Fibroblast of peridontal ligament (primary cell): ENCODE measurements at regions not wholly inside any gene's neighbourhood (a gene's known extent, or its start where the extent isn't known, plus 50 kb on each side); places are given as distances from the start of the nearest gene placed in this dataset.

Source experiments
- DNase-seq: peaks from one replicate; pipeline ENCODE4 v3.0.0-alpha.2; 2010; ENCODE audit errors: extremely low read depth

DNA sequence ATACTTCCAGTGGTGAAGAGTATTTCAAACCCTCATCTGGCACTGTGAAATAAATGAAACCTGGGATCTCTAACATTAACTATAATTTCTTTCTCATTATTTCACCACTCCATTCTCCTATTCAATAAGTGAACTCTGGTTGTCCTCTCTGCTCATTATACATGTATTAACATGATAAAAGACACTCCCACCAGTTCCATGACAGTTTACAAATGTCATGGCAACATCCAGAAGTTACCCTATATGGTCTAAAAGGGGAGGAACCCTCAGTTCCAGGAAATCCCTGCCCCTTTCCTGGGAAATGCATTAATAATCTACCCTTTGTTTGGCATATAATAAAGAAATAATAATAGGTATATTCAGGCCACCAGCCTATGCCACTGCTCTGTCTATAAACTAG lies 62.7 kb upstream of the BRINP3 start:
- DNase-seq: no peak

DNA sequence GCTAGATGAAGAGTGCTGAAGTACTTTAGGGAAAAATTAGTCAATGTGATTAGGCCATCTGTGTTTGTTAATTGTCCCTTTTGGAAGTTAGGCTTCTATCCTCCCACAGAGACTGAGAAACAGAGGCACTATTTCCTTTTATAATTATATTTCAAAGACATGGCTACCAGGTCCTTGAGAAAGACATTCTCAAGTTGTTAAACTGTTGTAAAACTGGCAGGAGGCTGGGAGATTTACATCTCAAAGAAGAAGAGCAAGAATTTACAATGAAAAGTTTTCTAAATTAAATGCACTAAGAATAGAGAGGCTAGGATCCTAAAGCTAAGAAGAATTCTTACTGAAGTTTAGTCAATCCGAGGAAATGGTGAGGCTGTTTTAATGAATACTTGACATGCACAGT lies 74.0 kb upstream of the BRINP3 start:
- no peak for DNase-seq

DNA sequence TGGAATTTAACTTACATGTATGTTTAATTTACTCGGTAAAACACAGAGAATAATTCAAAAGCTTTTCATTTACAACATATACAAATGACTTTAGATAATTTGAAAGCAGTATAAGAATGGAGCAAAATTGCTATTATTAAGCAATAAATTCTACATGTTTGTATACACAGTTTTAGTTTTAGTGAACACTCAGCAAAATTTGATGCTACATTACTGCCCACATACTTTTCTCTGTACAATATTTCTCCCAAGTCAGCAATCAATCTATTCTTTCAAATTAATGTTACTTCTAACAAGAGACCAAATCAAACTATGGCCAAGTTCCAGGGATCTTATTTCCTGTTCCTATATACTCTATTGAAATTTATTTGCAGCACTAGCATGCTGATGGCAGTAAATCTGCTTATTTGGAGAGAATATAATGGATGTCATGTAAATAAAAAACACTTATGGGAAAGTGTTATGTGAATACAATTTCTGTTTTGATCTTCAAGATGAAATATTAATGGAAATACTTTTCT lies 82.6 kb upstream of the BRINP3 start:
- DNase-seq: no peak

DNA sequence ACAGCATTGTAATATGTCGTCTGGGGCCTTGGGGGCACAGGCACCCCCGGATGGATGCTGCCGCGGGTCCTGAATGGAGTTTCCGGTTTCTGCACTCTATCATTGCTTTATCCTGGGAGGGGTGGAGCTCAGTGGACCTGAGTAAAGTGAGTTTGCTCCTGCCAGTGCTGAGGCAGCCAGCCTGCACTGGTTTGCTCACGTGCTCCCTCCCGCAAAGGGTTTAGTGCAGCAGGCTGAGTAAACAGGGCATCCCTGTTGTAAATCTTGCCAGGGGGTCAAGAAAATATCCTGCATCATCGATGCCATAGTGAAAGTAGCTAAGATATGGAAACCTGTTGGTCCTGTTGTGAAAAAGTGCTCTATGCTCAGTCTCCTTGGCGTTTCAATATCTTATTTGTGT lies 85.6 kb upstream of the BRINP3 start:
- no peak for DNase-seq

DNA sequence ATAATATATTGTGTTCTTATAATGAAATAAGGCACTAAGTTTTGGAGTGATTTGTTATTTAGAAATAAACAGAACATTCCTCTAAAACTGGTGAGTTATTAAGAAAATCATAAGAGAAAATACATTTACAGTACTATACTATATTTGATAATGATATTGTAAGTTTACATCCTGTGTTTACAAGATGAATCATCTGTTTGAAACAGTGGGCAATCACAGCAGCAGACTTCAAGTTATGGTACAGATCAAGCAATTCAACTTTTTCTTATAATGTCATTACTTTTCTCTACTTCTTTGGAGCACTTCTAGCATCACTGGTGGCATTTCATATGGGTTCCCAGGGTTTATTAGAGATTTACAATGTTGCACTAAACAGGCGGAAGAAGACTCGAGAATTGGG lies 86.5 kb upstream of the BRINP3 start:
- DNase-seq: no peak

DNA sequence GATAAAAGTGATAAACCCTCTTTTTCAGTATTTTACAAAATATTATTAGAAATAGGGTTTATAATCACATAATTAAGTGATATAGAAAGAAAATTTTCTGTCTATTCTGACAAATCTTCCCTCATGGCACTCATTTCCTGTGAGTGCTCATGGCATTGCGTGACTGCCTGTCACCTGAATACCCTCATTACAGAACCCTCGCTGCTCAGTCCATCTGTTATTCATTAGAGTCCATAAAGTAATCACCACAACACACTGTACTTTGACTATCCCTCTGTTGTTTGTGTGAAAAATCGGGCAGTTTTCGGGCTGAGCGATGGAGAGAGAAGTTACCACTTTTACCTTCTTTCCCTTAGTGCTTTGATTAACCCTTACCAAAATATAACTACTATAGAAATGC lies 100.4 kb upstream of the BRINP3 start:
- DNase-seq: peak; percentile 46

DNA sequence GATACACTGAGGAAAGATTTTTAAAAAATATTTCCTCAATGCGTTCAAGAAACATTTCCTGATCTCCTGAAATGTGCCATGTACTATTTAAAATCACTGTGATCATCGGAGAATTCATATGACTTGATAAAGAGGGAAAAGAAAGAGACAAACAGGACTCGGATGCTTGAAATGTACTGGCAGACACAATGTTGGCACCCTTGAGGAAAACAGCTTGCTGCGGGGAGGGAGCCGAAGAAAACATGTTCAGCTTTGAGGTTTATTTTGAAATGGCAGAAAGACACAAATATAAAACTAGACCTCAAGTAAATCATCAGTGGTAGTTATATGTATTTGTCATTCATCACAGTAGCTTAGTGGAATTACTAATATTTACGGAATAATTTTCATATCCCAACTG lies 100.9 kb upstream of the BRINP3 start:
- DNase-seq: peak; percentile 8

DNA sequence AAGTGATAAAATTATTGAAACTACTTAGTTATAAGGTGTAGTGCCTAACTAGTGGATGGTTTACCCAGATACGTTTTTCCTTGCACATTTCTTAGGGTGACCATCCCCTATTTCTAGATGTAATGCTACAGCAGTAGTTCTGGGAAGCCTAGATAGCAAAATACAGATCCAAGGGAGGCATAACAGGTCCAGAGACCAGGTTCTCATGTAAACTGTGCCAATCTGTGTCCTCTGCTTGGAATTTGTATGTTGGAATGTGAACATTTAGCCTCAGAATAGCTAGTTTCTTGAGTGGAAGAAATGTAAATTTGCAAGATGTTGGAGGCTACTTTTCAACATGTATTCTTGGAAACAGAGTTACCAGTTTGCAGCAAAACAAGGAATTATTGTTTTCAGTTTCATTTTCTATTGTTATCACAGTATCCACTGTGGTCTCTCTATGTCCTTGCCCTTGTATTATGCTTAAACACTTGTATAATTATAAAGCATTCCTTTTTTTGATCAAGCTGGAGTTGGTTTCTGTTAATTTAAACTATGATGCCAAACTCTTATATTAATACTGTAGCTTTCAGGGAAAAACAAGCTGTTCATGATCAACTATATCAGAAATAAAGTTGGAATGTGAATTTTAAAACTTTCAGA lies 102.0 kb upstream of the BRINP3 start:
- DNase-seq: peak; percentile 32

DNA sequence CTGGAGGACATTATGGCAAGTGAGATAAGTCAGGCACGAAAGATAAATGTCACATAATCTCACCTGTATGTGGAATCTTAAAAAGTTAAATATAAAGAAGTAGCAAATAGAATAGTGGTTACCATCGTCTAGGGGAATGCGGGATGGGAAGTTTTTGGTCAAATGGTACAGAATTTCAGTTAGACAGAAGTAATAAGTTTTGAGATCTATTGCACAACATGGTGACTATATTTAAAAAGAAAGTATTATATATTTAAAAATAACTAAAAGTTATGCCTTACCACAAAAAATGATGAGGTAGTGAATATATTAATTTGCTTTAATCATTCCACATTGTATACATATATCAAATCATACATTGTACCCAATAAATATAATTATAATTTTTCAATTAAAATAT lies 106.2 kb upstream of the BRINP3 start:
- no peak for DNase-seq

DNA sequence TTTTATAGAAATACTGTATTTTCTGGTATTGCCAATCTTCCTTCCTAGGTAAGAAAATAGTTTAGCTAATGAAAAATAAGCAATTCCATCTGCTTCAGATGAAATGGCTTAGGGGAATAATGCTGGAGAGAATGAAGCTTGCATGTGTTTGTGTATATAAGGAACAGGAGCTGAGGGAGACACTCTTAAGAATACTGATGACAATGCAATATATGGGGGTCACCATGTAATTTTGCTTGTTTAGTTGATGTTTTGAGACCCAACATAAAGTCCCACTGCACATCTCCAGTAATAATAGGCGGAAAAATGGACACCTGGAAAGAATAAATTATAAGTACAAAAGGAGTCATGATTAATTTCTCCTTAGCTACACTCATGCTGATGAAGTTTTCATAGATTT lies 110.8 kb upstream of the BRINP3 start:
- DNase-seq: no peak

DNA sequence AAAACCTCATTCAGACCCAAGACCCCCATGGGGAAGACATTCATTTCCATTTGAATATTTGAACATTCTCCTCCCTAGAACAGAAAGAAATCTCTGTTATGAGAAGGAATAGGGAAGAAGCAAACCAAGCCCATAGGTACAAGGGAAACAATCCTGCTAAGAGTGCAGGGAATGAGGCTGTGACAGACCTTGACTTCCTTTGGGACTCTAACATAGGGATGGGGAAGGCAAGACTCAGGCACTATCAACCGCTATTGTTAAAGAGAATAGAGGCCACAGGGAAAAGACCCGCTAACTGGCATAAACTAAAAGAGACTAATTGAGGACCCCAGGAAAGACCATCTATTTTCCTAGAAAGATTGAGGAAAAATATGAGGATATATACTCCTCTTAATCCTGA lies 117.8 kb upstream of the BRINP3 start:
- no peak for DNase-seq

DNA sequence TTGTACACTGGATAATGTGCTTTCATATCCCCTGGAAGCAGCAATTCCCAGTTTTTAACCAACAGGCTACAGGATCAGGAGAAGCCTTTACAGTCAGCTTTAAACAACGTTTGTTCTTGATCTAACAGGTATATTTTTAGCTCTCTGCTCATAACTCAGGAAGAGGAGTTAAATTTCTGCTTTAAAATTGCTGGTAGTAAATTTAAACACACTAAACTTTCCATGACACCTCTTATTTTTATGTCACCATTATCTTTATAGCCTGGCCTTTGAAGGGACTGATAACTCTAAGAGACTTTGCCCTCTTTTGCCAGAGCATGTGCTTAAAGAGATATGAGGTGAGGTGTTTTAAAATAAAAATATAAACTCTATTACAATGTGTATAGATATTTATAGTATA lies 119.6 kb upstream of the BRINP3 start:
- DNase-seq: no peak

DNA sequence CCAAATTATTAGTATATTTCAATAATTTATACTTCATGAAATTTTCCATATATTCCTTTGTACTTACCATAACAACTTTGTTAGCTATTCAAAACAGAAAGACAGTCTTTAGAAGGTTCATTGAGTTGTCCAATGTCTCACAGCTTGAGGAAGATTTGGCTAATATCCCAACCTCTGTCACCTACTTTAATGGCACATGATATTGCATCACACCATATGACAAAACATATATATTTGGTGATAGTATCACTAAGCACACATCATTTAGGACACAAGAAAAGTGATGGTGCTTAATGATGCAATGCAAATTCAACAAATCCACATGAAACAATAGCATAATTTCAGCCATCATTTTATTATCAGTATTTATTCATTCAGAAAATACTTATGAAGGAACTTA lies 122.0 kb upstream of the BRINP3 start:
- no peak for DNase-seq

DNA sequence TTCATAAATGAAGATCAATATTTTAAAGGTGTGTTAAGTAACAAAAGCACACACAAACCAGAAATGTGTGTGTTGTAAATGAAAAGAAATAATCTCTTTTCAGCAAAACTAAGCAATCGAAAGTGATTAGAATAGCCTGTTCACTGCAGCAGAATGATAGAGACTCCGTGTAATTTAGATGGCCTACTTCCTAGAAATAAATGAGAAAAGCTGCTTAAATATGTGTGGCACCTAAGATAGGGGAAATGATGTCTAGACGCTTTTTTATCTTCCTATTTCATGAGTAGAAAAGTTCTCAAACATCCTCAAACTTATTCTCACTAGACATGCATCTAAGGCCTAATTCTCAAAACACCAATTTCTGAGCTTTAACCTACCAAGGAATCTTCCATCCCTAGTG lies 124.7 kb upstream of the BRINP3 start:
- DNase-seq: no peak

DNA sequence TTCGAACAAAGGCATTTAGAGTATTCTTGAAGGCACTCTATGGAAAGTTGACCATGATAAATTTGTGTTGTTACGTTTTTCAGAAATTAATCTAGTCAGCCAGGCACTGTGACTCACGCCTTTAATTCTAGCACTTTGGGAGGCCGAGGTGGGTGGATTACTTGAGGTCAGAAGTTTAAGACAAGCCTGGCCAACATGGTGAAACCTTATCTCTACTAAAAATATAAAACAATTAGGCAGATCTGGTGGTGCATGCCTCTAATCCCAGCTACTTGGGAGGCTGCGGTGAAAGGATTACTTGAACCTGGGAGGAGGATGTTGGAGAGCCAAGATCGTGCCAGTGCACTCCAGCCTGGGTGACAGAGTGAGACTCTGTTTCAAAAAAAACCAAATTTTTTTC lies 130.6 kb upstream of the BRINP3 start:
- DNase-seq: no peak

DNA sequence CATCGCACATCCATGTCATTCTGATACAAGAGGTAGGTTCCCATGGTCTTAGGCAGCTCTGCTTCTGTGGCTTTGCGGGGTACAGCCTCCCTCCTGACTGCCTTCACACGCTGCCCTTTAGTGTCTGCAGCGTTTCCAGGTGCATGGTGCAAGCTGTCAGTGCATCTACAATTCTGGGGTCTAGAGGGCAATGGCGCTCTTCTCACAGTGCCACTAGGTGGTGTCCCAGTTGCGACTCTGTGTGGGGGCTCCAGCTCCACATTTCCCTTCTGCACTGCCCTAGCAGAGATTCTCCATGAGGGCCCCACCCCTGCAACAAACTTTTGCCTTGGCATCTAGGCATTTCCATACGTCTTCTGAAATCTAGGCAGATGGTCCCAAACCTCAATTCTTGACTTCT lies 138.2 kb upstream of the BRINP3 start:
- no peak for DNase-seq

DNA sequence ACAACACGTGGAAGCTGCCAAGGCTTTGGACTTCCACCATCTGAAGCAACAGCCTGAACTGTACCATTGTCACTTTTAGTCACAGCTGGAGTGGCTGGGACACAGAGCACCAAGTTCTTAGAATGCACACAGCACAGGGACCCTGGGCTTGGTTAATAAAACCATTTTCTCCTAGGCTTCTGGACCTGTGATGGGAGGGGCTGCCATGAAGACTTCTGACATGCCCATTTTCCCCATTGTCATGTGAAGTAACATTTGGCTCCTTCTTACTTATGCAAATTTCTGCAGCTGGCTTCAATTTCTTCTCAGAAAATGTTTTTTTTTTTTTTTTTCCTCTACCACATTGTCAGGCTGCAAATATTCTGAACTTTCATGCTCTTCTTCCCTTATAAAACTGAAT lies 138.6 kb upstream of the BRINP3 start:
- peak; percentile 19 for DNase-seq

DNA sequence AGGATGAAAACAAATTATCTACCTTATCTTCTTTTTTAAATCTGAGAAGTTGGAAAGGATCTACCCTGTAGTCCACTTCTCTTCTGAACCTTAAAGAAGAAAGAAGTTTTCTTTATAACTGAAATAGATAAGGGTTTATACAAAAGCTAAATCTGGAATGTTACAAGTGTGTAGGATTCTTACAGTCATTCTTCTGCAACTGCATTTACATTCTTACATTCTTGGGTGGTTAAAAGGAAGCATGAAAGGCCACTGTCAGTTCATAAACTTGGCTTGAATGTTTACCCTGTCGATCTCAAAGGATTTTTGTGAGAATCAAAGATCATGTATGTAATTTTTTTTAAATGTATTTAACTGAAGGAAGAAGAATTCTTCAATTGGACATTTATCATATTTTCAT lies 142.1 kb upstream of the BRINP3 start:
- peak; percentile 25 for DNase-seq

DNA sequence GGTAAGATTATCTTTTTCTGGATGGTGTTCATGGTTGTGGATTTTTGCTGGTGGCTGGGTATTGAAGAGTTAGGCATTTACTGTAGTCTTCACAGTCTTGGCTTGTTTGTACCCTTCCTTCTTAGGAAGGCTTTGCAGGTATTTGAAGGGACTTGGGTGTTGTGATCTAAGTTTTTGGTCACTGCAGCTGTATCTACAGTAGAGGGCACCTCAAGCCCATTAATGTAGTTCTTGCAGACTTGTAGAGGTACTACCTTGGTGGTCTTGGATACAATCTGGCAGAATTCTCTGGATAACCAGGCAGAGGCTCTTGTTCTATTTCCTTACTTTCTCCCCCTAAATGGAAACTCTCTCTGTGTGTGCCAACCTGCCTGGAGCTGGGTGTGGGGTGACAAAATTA lies 155.8 kb upstream of the BRINP3 start:
- peak; percentile 8 for DNase-seq

DNA sequence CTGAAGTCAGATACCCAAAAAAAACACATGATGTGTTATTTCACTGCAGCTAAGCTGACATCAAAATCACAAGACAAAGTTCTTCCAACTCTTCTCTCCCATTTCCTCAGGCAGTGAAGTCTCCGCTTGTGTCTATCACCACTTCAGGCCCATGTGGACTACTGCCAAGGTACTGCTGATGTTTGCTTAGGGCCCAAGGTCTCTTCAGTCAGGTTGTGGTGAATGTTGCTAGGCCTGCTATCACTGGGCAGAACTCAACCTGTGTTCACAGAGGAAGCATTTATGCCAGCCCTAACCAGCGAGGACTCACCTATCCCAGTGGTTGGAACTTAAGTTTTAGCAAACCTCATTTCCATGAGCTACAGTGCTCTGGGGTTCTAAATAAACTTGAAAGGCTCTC lies 156.5 kb upstream of the BRINP3 start:
- DNase-seq: no peak

DNA sequence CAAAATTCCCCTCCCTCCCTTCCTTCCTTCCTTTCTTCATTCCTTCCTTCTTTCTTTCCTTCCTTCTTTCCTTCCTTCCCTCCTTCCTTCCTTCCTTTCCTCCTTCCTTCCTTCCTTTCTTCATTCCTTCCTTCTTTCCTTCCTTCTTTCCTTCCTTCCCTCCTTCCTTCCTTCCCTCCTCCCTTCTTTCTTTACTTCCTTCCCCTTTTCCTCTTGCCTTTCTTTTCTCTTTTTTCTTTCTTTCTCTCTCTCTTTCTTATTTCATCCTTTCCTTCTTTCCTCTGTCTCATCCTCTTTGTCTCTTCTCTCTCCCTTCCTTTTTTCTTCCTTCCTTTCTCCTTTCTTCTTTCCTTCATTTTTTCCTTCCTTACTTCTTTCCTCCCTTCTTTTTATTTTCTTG lies 171.9 kb upstream of the BRINP3 start:
- DNase-seq: no peak

DNA sequence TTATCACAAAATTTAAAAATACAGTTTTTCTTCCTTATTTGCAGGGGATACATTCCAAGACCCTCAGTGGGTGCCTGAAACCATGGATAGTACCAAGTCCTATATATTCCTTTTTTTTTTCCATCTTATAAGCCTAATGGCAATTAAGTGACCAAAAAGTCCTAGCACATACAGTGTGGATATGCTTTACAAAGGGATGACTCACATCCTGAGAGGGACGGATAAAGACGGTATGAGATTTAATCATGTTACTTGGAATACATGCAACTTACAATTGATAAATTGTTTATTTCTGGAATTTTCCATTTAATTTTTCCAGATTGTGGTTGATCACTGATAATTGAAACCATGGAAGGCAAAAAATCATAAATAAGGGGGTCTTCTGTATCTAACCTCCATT lies 181.2 kb upstream of the BRINP3 start:
- no peak for DNase-seq

DNA sequence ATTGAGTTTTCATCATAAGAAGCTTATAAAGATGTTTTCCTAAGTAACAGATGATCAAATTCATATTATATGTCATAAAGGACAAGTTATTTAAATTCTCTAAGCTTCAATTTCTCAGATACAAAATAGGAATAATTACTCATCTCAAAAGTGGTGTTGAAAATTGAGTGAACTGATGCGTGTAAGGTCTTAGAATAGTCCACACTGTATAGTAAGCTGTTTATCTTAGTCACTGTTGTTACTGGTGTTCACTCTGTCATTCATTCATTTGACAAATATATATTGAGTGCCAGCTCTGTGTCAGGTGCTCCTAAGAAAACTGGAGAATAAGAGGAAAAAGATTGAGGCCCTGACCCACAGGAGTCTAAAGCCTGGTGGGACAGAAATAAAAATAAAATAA lies 186.3 kb upstream of the BRINP3 start:
- no peak for DNase-seq

DNA sequence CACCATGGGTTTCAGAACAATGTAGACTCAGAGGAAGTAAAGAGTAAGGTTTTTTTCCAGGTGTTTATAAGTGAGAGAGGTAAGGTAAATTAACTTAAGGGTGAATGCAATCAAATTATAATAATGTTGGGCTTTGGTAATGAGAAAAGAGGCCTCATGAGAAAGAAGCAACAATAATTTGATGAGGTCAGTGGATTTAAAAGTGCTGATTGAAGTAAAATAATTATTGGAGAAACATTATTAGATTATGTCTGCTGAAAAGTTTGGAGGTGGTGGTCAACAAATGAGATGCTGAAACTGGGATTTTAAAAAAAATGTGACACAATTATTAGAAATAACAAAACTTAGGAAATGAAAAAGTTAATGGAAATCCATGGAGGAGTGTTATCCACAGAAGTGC lies 187.4 kb upstream of the BRINP3 start:
- DNase-seq: no peak
